GM23248 (cell line): ENCODE measurements at regions not wholly inside any gene's neighbourhood (a gene's known extent, or its start where the extent isn't known, plus 50 kb on each side); places are given as distances from the start of the nearest gene placed in this dataset.

Source experiments
- DNase-seq: peaks from one replicate; pipeline ENCODE4 v3.0.0-alpha.2; 2015
- H2AFZ ChIP-seq: fragments of 200-600 bp; sonication (generic); 2 replicates; pipeline ENCODE4 v1.6.1; 2016; ENCODE audit warnings: antibody characterized with exemption
- H3F3A ChIP-seq: fragments of 200-600 bp; sonication (generic); 2 replicates; pipeline ENCODE4 v1.6.1; 2016; ENCODE audit warnings: mild to moderate bottlenecking, antibody characterized with exemption, mixed run types; ENCODE audit not compliant: insufficient read depth
- H3K27ac ChIP-seq: fragments of 200-600 bp; sonication (generic); 2 replicates; pipeline ENCODE4 v1.5.1; 2016; ENCODE audit warnings: mild to moderate bottlenecking
- H3K27me3 ChIP-seq: fragments of 200-600 bp; sonication (generic); replicated peaks from 2 replicates; pipeline ENCODE4 v1.6.1; 2016; ENCODE audit warnings: mild to moderate bottlenecking; ENCODE audit not compliant: insufficient read depth
- H3K36me3 ChIP-seq: fragments of 200-600 bp; sonication (generic); 2 replicates; pipeline ENCODE4 v1.6.1; 2016; ENCODE audit warnings: low read depth, mild to moderate bottlenecking
- H3K4me1 ChIP-seq: fragments of 200-600 bp; sonication (generic); 2 replicates; pipeline ENCODE4 v1.6.1; 2016; ENCODE audit warnings: mild to moderate bottlenecking; ENCODE audit not compliant: insufficient read depth
- H3K4me2 ChIP-seq: fragments of 200-600 bp; sonication (generic); one replicate; pipeline ENCODE4 v1.6.1; 2016; ENCODE audit warnings: mild to moderate bottlenecking; ENCODE audit not compliant: unreplicated experiment
- H3K4me3 ChIP-seq: fragments of 200-600 bp; sonication (generic); 2 replicates; pipeline ENCODE4 v1.5.1; 2016; ENCODE audit warnings: mild to moderate bottlenecking
- H3K79me2 ChIP-seq: fragments of 200-600 bp; sonication (generic); 2 replicates; pipeline ENCODE4 v1.6.1; 2016; ENCODE audit warnings: mild to moderate bottlenecking; ENCODE audit not compliant: insufficient read depth
- H3K9ac ChIP-seq: fragments of 200-600 bp; sonication (generic); 2 replicates; pipeline ENCODE4 v1.6.1; 2016; ENCODE audit warnings: mild to moderate bottlenecking
- H3K9me2 ChIP-seq: fragments of 200-600 bp; sonication (generic); 2 replicates; pipeline ENCODE4 v1.6.1; 2016; ENCODE audit warnings: mixed run types, mild to moderate bottlenecking, moderate library complexity; ENCODE audit not compliant: insufficient read depth
- H3K9me3 ChIP-seq: fragments of 200-600 bp; sonication (generic); one replicate; pipeline ENCODE4 v1.6.1; 2017; ENCODE audit warnings: low read depth
- H4K20me1 ChIP-seq: fragments of 200-600 bp; sonication (generic); 2 replicates; pipeline ENCODE4 v1.6.0; 2016; ENCODE audit not compliant: insufficient read depth
- EZH2 ChIP-seq: fragments of 200-600 bp; sonication (generic); IDR thresholded peaks from 2 replicates; pipeline ENCODE4 v1.6.1; 2018; ENCODE audit warnings: antibody characterized with exemption, mild to moderate bottlenecking; ENCODE audit not compliant: insufficient read depth, poor library complexity, severe bottlenecking
- EZH2phosphoT487 ChIP-seq: fragments of 200-600 bp; sonication (generic); IDR thresholded peaks from 2 replicates; pipeline ENCODE4 v1.6.1; 2018; ENCODE audit warnings: antibody characterized with exemption, moderate library complexity, mild to moderate bottlenecking, low read depth; ENCODE audit not compliant: insufficient read depth
- WGBS, 2 experiments: methylation state at CpG; one replicate each; pipeline ENCODE4 v1.1.6; 2015 to 2017; ENCODE audit warnings: low lambda C conversion rate in 2 of 2, low coverage in 1 of 2; ENCODE audit errors: missing lambda C conversion rate in 2 of 2; 5-methylcytosine and 5-hydroxymethylcytosine counted together
- in situ Hi-C: fragments of 300-500 bp; cut with MboI; formaldehyde crosslinking; loops from 2 replicates; pipeline ENCODE4 v1.15.0; 2020

DNA sequence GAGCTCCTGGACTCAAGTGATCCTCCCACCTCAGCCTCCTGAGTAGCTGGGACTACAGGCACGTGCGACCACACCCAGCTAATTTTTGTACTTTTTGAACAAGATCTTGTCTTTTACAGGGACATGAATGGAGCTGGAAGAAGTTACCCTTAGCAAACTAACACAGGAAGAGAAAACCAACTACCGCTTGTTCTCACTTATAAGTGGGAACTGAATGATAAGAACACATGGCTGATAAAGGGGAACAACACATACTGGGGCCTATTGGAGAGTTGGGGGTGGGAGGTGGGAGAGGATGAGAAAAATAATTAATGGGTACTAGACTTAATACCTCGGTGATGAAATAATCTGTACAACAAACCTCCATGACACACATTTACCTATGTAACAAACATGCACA, 70.9 kb upstream of the INHBA start:
- 90 to 95% methylated on average over 4 of the region's 4 CpGs for WGBS, 2 experiments
- H3K9me3 ChIP-seq = no peaks in the 10 kb centered on the region
- H3K27me3 ChIP-seq = no peaks in the 10 kb centered on the region
- no peak for TF ChIP-seq EZH2phosphoT487
- no peak for TF ChIP-seq EZH2
- H2AFZ ChIP-seq = no peak overlapping the region
- no peak for DNase-seq
- H3K79me2 ChIP-seq = no peaks in the 10 kb centered on the region
- in situ Hi-C loops = no loop called here
- H3K4me3 ChIP-seq = no peak overlapping the region
- H3K4me1 ChIP-seq = no peaks in the 10 kb centered on the region
- no peaks in the 10 kb centered on the region for H3K36me3 ChIP-seq
- no peaks in the 10 kb centered on the region for H3K9me2 ChIP-seq
- no peak overlapping the region for H3K4me2 ChIP-seq
- no peak overlapping the region for H3K9ac ChIP-seq
- H4K20me1 ChIP-seq = no peaks in the 10 kb centered on the region
- H3K27ac ChIP-seq = no peak overlapping the region
- H3F3A ChIP-seq = no peaks in the 10 kb centered on the region

DNA sequence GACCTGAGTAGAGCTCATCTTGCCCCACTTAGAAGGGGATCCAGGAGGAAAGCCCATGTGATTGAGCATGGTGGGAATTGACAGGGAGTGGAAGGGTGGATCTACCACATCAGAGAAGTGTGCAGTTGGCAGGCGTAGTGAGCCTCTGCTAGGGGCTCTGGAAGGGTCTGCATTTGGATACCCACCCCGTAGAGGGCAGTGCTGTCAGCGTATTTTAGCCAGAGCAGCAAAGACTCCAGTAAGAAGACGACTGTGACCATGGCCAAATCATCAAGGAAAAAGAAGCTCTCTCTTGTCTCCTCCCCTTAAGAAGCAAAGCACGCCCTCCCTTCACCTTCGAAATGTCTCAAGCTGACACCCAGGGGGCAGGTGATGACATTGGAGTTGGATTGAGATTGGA, 68.8 kb upstream of the INHBA start:
- TF ChIP-seq EZH2 (no peak), EZH2phosphoT487 (no peak)
- DNase-seq = no peak
- Histone ChIP-seq H3K9ac (no peak overlapping the region), H3F3A (no peaks in the 10 kb centered on the region), H3K4me3 (no peak overlapping the region), H3K27ac (no peak overlapping the region), H2AFZ (no peak overlapping the region), H3K27me3 (no peaks in the 10 kb centered on the region), H4K20me1 (no peaks in the 10 kb centered on the region), H3K9me2 (no peaks in the 10 kb centered on the region), H3K4me1 (no peaks in the 10 kb centered on the region), H3K36me3 (no peaks in the 10 kb centered on the region), H3K9me3 (no peaks in the 10 kb centered on the region), H3K4me2 (no peak overlapping the region), H3K79me2 (no peaks in the 10 kb centered on the region)
- in situ Hi-C loops = no loop called here
- WGBS, 2 experiments = 54 to 57% methylated on average over 6 of the region's 6 CpGs

DNA sequence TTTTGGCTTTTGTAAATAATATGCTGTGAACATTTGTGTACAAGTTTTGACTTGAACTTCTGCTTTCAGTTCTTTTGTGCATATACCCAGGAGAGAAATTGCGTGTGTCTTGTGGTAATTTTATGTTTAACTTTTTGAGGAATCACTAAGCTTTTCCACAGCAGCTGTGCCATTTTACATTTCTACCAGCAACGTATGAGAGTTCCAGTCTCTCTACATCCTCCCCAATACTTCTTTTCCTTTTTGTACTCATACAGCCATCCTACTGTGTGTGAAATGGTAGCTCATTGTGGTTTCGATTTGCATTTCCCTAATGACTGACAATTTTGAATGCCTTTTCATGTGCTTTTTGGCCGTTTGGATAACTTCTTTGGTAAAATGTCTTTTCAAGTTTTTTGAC, 66.3 kb upstream of the INHBA start:
- Histone ChIP-seq H4K20me1 (no peaks in the 10 kb centered on the region), H3K79me2 (no peaks in the 10 kb centered on the region), H3K9me2 (no peaks in the 10 kb centered on the region), H3K4me2 (no peak overlapping the region), H3K27ac (no peak overlapping the region), H3K36me3 (no peaks in the 10 kb centered on the region), H3K9ac (no peak overlapping the region), H3K4me3 (no peak overlapping the region), H3F3A (no peaks in the 10 kb centered on the region), H3K9me3 (no peaks in the 10 kb centered on the region), H2AFZ (no peak overlapping the region), H3K27me3 (no peaks in the 10 kb centered on the region), H3K4me1 (no peaks in the 10 kb centered on the region)
- DNase-seq = no peak
- WGBS, 2 experiments = 73 to 77% methylated on average over 4 of the region's 4 CpGs
- TF ChIP-seq EZH2 (no peak), EZH2phosphoT487 (no peak)
- in situ Hi-C loops = no loop called here

DNA sequence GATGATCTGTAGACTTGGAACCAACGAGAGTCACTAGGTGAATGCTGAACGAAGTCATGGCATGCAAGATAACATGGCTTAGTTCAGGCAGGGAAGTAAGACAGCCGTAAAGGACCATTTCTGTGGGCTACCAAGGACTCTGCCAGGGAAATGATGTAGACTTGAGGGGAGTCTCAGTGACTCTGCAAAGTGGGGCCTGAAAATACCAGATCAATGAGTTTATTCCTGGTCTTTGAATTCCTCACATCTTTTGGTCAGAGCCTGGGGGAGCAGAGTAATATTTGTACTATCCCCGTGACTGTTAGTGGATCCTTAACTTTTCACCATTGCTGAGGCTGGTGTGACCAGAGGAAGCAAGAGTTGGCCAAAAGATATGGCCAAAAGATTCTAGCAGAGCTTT, 60.7 kb upstream of the INHBA start:
- peak; percentile 0 for DNase-seq

GRCh38 chr7:41762641-41763040, 59.8 kb upstream of the INHBA start:
- no peaks in the 10 kb centered on the region for H3K36me3 ChIP-seq
- no peak for DNase-seq
- no peaks in the 10 kb centered on the region for H3K9me2 ChIP-seq
- no peaks in the 10 kb centered on the region for H4K20me1 ChIP-seq
- TF ChIP-seq EZH2 (no peak), EZH2phosphoT487 (no peak)
- no peak overlapping the region for H3K4me3 ChIP-seq
- no peaks in the 10 kb centered on the region for H3K9me3 ChIP-seq
- H3F3A ChIP-seq = no peaks in the 10 kb centered on the region
- in situ Hi-C loops = no loop called here
- no peak overlapping the region for H2AFZ ChIP-seq
- H3K9ac ChIP-seq = no peak overlapping the region
- H3K27me3 ChIP-seq = no peaks in the 10 kb centered on the region
- H3K4me1 ChIP-seq = no peaks in the 10 kb centered on the region
- no peak overlapping the region for H3K27ac ChIP-seq
- H3K4me2 ChIP-seq = no peak overlapping the region
- H3K79me2 ChIP-seq = no peaks in the 10 kb centered on the region

More for the DNA sequence above, 60.7 kb upstream of the INHBA start:
- Histone ChIP-seq H3K4me3 (no peak overlapping the region), H3K79me2 (no peaks in the 10 kb centered on the region), H3K4me1 (no peaks in the 10 kb centered on the region), H3K9me3 (no peaks in the 10 kb centered on the region), H3K9ac (no peak overlapping the region), H3F3A (no peaks in the 10 kb centered on the region), H3K27me3 (no peaks in the 10 kb centered on the region), H4K20me1 (no peaks in the 10 kb centered on the region), H3K9me2 (no peaks in the 10 kb centered on the region), H3K4me2 (no peak overlapping the region), H3K27ac (no peak overlapping the region), H2AFZ (no peak overlapping the region), H3K36me3 (no peaks in the 10 kb centered on the region)
- WGBS, 2 experiments = 69 to 72% methylated on average over 4 of the region's 4 CpGs
- in situ Hi-C loops = no loop called here
- TF ChIP-seq EZH2 (no peak), EZH2phosphoT487 (no peak)
